IPS-18c (cell line): ENCODE measurements at regions not wholly inside any gene's neighbourhood (a gene's known extent, or its start where the extent isn't known, plus 50 kb on each side); places are given as distances from the start of the nearest gene placed in this dataset.
"Not testable (repeated sequence)": the region's sequence is repeated elsewhere in the genome, so short reads cannot be mapped to it uniquely, and the experiment has no call there.

Source experiments
- H3K4me3 ChIP-seq: 2 replicates; pipeline ENCODE4 v1.7.0; 2013; ENCODE audit warnings: low read depth, mild to moderate bottlenecking, low read length, moderate library complexity; ENCODE audit not compliant: insufficient read depth
- H3K9me3 ChIP-seq: one replicate; pipeline ENCODE4 v1.6.1; 2013; ENCODE audit warnings: mild to moderate bottlenecking, low read length, moderate library complexity; ENCODE audit not compliant: control insufficient read depth, insufficient read depth

GRCh38 chr14:104265918-104266630 is 127.7 kb downstream of the KIF26A start:
- Histone ChIP-seq H3K9me3 (no peaks in the 10 kb centered on the region), H3K4me3 (no peak overlapping the region)

- no peak overlapping the region for H3K4me3 ChIP-seq
- no peaks in the 10 kb centered on the region for H3K9me3 ChIP-seq
Measured at GRCh38 chr14:104266631-104267575, 128.5 kb downstream of the KIF26A start.

- no peak overlapping the region for H3K4me3 ChIP-seq
- no peaks in the 10 kb centered on the region for H3K9me3 ChIP-seq
Measured at GRCh38 chr14:104267895-104268294, 129.5 kb downstream of the KIF26A start.

GRCh38 chr14:104268295-104268694 is 129.9 kb downstream of the KIF26A start:
- no peaks in the 10 kb centered on the region for H3K9me3 ChIP-seq
- H3K4me3 ChIP-seq, result no peak overlapping the region

- H3K9me3 ChIP-seq, result no peaks in the 10 kb centered on the region
- H3K4me3 ChIP-seq, result no peak overlapping the region
Measured at GRCh38 chr14:104268725-104269436, 130.5 kb downstream of the KIF26A start.

GRCh38 chr14:104269511-104270241 is 131.3 kb downstream of the KIF26A start:
- H3K4me3 ChIP-seq, H3K9me3 ChIP-seq: not testable (repeated sequence)

GRCh38 chr14:104271391-104271790 is 133.0 kb downstream of the KIF26A start:
- no peaks in the 10 kb centered on the region for H3K9me3 ChIP-seq
- H3K4me3 ChIP-seq, result no peak overlapping the region

- H3K4me3 ChIP-seq, result no peak overlapping the region
- H3K9me3 ChIP-seq, result no peaks in the 10 kb centered on the region
Measured at GRCh38 chr14:104274806-104275205, 136.4 kb downstream of the KIF26A start.

GRCh38 chr14:104277416-104278213 is 139.2 kb downstream of the KIF26A start:
- H3K4me3 ChIP-seq, result no peak overlapping the region
- H3K9me3 ChIP-seq, result no peaks in the 10 kb centered on the region

- Histone ChIP-seq H3K4me3 (no peak overlapping the region), H3K9me3 (no peaks in the 10 kb centered on the region)
Measured at GRCh38 chr14:104278214-104278534, 139.8 kb downstream of the KIF26A start.

GRCh38 chr14:104280085-104280901 is 141.9 kb downstream of the KIF26A start:
- H3K9me3 ChIP-seq, result no peaks in the 10 kb centered on the region
- no peak overlapping the region for H3K4me3 ChIP-seq

- Histone ChIP-seq H3K4me3 (no peak overlapping the region), H3K9me3 (no peaks in the 10 kb centered on the region)
Measured at GRCh38 chr14:104280902-104281767, 142.7 kb downstream of the KIF26A start.

GRCh38 chr14:104281768-104282301 is 143.4 kb downstream of the KIF26A start:
- H3K9me3 ChIP-seq, result no peaks in the 10 kb centered on the region
- H3K4me3 ChIP-seq, result no peak overlapping the region

- no peaks in the 10 kb centered on the region for H3K9me3 ChIP-seq
Measured at GRCh38 chr14:104282332-104283196, 144.2 kb downstream of the KIF26A start.

More at GRCh38 chr14:104282332-104283196, 144.2 kb downstream of the KIF26A start:
- no peak overlapping the region for H3K4me3 ChIP-seq
